GM19395 (cell line): ENCODE measurements at regions not wholly inside any gene's neighbourhood (a gene's known extent, or its start where the extent isn't known, plus 50 kb on each side); places are given as distances from the start of the nearest gene placed in this dataset.

Experiments
- ATAC-seq: cut with Tn5 transposase; IDR thresholded peaks from one replicate; pipeline ENCODE4 v1.9.1; 2021; ENCODE audit warnings: mild to moderate bottlenecking, moderate library complexity; ENCODE audit not compliant: unreplicated experiment

GRCh38 chr3:188084752-188085583 lies 69.0 kb upstream of the LPP start:
- no peak for ATAC-seq

GRCh38 chr3:188085584-188086560 lies 68.1 kb upstream of the LPP start:
- ATAC-seq: no peak

GRCh38 chr3:188088948-188089685 lies 64.8 kb upstream of the LPP start:
- ATAC-seq: no peak

GRCh38 chr3:188090620-188091309 lies 63.2 kb upstream of the LPP start:
- no peak for ATAC-seq

- no peak for ATAC-seq
Measured at GRCh38 chr3:188091746-188092145, 62.2 kb upstream of the LPP start.

- no peak for ATAC-seq
Measured at GRCh38 chr3:188092648-188093047, 61.3 kb upstream of the LPP start.

GRCh38 chr3:188095431-188095830 lies 58.5 kb upstream of the LPP start:
- no peak for ATAC-seq

GRCh38 chr3:188097791-188098190 lies 56.2 kb upstream of the LPP start:
- ATAC-seq: no peak

GRCh38 chr3:188099907-188100306 lies 54.0 kb upstream of the LPP start:
- ATAC-seq: no peak

GRCh38 chr3:188102861-188103547 lies 51.0 kb upstream of the LPP start:
- ATAC-seq: no peak

- ATAC-seq: no peak
Measured at GRCh38 chr3:188104050-188104449, 49.9 kb upstream of the LPP start.
